Right lobe of liver (tissue), 4 donors: ENCODE measurements at regions not wholly inside any gene's neighbourhood (a gene's known extent, or its start where the extent isn't known, plus 50 kb on each side); places are given as distances from the start of the nearest gene placed in this dataset.

ENCODE experiments used
- POLR2A ChIP-seq: fragments of 450-650 bp; IDR thresholded peaks from one replicate; pipeline ENCODE4 v1.6.1; 2017; ENCODE audit warnings: antibody characterized with exemption, mild to moderate bottlenecking
- TF ChIP-seq, protein P1 (sequence below), 4 donors: fragments of 200-600 bp in 3 of 4; fragments of 450-650 bp in 1 of 4; IDR thresholded peaks; one replicate each; pipeline versions ENCODE4 v1.5.1 to v1.8.0; 2016 to 2022; ENCODE audit warnings: antibody characterized with exemption in 4 of 4, mild to moderate bottlenecking in 2 of 4
- donor health status: DM: no; HTN: no; CAD: no.
- donor health status: DM: no; HTN: no; CAD: no.
- donor health status: DM: no; HTN: yes; CAD: no.

DNA sequence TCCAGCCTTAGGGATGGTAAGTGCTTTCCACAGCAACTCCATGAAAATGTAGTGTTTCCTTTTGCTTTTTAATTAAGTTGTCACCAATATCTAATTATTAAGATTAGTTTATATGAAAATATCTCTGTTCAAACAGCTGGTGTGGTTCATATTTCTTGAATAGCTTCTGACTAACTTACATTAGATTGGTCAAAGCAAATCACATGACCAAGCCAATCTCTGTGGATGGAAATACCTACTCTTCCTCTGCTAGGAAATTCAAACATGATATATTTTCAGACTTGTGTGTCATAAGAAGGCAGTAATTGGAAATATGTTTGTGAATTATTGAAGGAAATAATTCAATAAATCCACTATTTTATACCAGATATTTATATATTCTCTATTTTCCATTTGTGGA, 54.6 kb upstream of the CADM2 start:
- TF ChIP-seq, protein P1, sequence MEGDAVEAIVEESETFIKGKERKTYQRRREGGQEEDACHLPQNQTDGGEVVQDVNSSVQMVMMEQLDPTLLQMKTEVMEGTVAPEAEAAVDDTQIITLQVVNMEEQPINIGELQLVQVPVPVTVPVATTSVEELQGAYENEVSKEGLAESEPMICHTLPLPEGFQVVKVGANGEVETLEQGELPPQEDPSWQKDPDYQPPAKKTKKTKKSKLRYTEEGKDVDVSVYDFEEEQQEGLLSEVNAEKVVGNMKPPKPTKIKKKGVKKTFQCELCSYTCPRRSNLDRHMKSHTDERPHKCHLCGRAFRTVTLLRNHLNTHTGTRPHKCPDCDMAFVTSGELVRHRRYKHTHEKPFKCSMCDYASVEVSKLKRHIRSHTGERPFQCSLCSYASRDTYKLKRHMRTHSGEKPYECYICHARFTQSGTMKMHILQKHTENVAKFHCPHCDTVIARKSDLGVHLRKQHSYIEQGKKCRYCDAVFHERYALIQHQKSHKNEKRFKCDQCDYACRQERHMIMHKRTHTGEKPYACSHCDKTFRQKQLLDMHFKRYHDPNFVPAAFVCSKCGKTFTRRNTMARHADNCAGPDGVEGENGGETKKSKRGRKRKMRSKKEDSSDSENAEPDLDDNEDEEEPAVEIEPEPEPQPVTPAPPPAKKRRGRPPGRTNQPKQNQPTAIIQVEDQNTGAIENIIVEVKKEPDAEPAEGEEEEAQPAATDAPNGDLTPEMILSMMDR (IDR thresholded peaks at IDR 0.05): no peak
- no peak for TF ChIP-seq POLR2A
